Thyroid gland (tissue), 4 donors: ENCODE measurements at regions not wholly inside any gene's neighbourhood (a gene's known extent, or its start where the extent isn't known, plus 50 kb on each side); places are given as distances from the start of the nearest gene placed in this dataset.

Experiments used
- POLR2A ChIP-seq, 2 donors: fragments of 450-650 bp; IDR thresholded peaks; one replicate each; pipeline ENCODE4 v1.6.1; 2017; ENCODE audit warnings: antibody characterized with exemption in 2 of 2, mild to moderate bottlenecking in 2 of 2, moderate library complexity in 1 of 2
- TF ChIP-seq, protein P1 (sequence below), 6 experiments: fragments of 200-600 bp in 3 of 6; fragments of 450-650 bp in 3 of 6; sonication (generic) in 3 of 6; IDR thresholded peaks; one replicate each; pipeline ENCODE4 v1.5.1; 2016 to 2019; ENCODE audit warnings: antibody characterized with exemption in 6 of 6, mild to moderate bottlenecking in 2 of 6, inconsistent platforms in 1 of 6, moderate library complexity in 1 of 6

DNA sequence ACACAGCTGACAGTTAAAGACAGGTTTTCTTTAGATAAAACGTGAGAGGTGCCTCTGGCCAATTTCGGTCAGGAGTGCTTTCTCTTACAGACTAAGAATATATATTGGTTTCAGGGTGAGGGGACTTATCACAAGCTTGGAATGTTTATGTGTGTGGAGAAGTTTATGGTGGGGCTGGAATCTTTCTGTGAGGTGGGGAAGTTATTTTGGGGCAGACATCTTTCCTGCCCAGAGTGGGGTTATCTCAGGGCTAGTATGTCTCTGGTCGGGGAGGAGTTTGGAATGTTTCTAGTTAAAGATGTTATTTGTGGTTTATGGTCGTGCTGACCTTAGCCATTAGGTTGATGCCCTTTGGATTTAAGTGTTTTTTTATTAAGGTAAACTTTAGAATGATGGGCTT lies 115.2 kb downstream of the SLC5A7 start:
- TF ChIP-seq, protein P1, sequence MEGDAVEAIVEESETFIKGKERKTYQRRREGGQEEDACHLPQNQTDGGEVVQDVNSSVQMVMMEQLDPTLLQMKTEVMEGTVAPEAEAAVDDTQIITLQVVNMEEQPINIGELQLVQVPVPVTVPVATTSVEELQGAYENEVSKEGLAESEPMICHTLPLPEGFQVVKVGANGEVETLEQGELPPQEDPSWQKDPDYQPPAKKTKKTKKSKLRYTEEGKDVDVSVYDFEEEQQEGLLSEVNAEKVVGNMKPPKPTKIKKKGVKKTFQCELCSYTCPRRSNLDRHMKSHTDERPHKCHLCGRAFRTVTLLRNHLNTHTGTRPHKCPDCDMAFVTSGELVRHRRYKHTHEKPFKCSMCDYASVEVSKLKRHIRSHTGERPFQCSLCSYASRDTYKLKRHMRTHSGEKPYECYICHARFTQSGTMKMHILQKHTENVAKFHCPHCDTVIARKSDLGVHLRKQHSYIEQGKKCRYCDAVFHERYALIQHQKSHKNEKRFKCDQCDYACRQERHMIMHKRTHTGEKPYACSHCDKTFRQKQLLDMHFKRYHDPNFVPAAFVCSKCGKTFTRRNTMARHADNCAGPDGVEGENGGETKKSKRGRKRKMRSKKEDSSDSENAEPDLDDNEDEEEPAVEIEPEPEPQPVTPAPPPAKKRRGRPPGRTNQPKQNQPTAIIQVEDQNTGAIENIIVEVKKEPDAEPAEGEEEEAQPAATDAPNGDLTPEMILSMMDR (IDR thresholded peaks at IDR 0.05): no peak
- TF ChIP-seq POLR2A (IDR thresholded peaks at IDR 0.05): no peak
